ENCODE measurements at regions not wholly inside any gene's neighbourhood (a gene's known extent, or its start where the extent isn't known, plus 50 kb on each side); places are given as distances from the start of the nearest gene placed in this dataset.

DNA sequence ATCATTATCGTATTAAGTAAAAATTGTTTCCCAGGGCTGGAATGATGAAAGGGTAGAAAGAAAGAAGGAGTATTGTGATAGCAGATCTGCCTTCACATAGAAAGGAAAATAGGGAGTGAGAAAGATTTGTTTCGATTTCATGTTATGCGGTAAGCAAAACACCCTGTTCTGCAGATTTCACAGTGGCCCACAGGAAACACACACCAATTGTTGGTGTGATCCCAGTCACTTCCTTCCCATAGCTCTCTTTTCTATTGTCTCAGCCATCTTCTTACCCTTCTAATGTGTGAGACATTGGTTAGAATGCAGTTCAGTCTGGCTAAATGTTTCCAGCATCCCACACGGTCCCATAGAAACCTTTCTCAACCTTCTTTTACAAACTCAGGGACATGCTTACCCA lies 2709.8 kb downstream of the PCDH7 start:
- TF ChIP-seq, protein P1, sequence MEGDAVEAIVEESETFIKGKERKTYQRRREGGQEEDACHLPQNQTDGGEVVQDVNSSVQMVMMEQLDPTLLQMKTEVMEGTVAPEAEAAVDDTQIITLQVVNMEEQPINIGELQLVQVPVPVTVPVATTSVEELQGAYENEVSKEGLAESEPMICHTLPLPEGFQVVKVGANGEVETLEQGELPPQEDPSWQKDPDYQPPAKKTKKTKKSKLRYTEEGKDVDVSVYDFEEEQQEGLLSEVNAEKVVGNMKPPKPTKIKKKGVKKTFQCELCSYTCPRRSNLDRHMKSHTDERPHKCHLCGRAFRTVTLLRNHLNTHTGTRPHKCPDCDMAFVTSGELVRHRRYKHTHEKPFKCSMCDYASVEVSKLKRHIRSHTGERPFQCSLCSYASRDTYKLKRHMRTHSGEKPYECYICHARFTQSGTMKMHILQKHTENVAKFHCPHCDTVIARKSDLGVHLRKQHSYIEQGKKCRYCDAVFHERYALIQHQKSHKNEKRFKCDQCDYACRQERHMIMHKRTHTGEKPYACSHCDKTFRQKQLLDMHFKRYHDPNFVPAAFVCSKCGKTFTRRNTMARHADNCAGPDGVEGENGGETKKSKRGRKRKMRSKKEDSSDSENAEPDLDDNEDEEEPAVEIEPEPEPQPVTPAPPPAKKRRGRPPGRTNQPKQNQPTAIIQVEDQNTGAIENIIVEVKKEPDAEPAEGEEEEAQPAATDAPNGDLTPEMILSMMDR (IDR thresholded peaks at IDR 0.05) = no peak
- no peak for TF ChIP-seq POLR2A (IDR thresholded peaks at IDR 0.05)
- Histone ChIP-seq H3K27ac (no peak overlapping the region), H3K36me3 (replicated peaks in 1 of 2) (no peaks in the 10 kb centered on the region), H3K4me1 (replicated peaks in 1 of 2) (no peaks in the 10 kb centered on the region), H3K9me3 (replicated peaks in 1 of 3) (no peaks in the 10 kb centered on the region), H3K4me3 (no peak overlapping the region), H3K27me3 (no peaks in the 10 kb centered on the region)
- 80 to 89% (median 88%) methylated on average over 4 of the region's 4 CpGs for WGBS, 4 donors
- intact Hi-C loops (cut with DNase I) = no loop called here
- DNase-seq = no peak

DNA sequence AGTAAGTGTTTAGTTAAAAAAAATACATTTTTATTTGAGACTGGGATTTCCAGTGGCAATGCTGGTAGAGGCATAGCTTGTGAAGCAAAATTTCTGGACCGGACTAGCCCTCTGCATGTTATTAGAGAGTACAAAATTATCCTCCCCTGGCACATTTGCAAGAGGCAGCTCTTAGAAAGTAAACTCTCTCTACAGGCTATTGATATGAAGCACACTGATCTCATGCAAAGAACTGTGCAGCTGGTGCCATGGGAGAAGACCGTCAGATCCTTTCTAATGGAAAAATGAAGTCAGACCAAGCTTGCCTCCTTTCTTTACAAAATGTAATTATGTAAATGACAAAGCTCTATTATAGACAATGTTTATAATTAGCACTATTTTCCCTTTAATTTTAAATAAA lies 2717.2 kb downstream of the PCDH7 start:
- 71 to 80% (median 74%) methylated on average over 2 of the region's 2 CpGs for WGBS, 4 donors
- Histone ChIP-seq H3K36me3 (replicated peaks in 1 of 2) (no peaks in the 10 kb centered on the region), H3K27me3 (no peaks in the 10 kb centered on the region), H3K4me1 (replicated peaks in 1 of 2) (no peaks in the 10 kb centered on the region), H3K4me3 (no peak overlapping the region), H3K27ac (no peak overlapping the region), H3K9me3 (replicated peaks in 1 of 3) (no peaks in the 10 kb centered on the region)
- TF ChIP-seq, protein P1 (IDR thresholded peaks at IDR 0.05) = no peak
- no peak for TF ChIP-seq POLR2A (IDR thresholded peaks at IDR 0.05)
- no peak for DNase-seq
- intact Hi-C loops (cut with DNase I) = no loop called here

DNA sequence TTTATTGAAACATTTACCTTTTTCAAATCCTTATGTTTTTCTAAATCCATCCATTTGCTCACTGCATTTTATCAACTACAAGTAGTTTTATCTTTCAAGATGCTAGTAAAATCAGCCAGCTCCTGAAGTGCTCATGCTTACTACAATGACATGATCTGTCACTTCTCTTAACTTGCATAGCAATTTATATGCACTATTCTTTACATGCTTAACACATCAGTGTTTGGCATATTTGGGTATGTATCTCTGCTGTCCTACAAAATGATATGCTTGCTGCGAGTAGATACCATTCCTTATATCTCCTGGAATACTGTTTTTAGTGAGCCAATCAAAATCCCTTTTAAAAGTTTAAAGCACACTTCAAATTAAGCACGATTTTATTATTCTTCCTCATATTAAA lies 2726.8 kb downstream of the PCDH7 start:
- H3K4me1 ChIP-seq (replicated peaks in 1 of 2) = no peaks in the 10 kb centered on the region
- no peak overlapping the region for H3K4me3 ChIP-seq
- H3K27me3 ChIP-seq = no peaks in the 10 kb centered on the region
- no peak for DNase-seq
- H3K36me3 ChIP-seq (replicated peaks in 1 of 2) = no peaks in the 10 kb centered on the region
- intact Hi-C loops (cut with DNase I) = no loop called here
- WGBS, 4 donors = 59 to 73% (median 67%) methylated on average over 2 of the region's 2 CpGs
- no peak overlapping the region for H3K27ac ChIP-seq
- TF ChIP-seq POLR2A (IDR thresholded peaks at IDR 0.05) = no peak
- TF ChIP-seq, protein P1 (IDR thresholded peaks at IDR 0.05) = no peak
- no peaks in the 10 kb centered on the region for H3K9me3 ChIP-seq (replicated peaks in 1 of 3)

- WGBS, 4 donors = 76 to 89% (median 84%) methylated on average over 3 of the region's 3 CpGs
- no peak for TF ChIP-seq POLR2A (IDR thresholded peaks at IDR 0.05)
- TF ChIP-seq, protein P1 (IDR thresholded peaks at IDR 0.05) = no peak
- Histone ChIP-seq H3K27me3 (no peaks in the 10 kb centered on the region), H3K9me3 (replicated peaks in 1 of 3) (no peaks in the 10 kb centered on the region), H3K27ac (no peak overlapping the region), H3K4me1 (replicated peaks in 1 of 2) (no peaks in the 10 kb centered on the region), H3K36me3 (replicated peaks in 1 of 2) (no peaks in the 10 kb centered on the region), H3K4me3 (no peak overlapping the region)
- DNase-seq = no peak
- intact Hi-C loops (cut with DNase I) = no loop called here
Observed at GRCh38 chr4:33448948-33449347, 2728.8 kb downstream of the PCDH7 start.

All from adrenal gland (tissue), 9 donors.